ENCODE measurements at regions not wholly inside any gene's neighbourhood (a gene's known extent, or its start where the extent isn't known, plus 50 kb on each side); places are given as distances from the start of the nearest gene placed in this dataset.

- no peaks in the 10 kb centered on the region for H3K4me1 ChIP-seq (ENCODE audit: control insufficient read depth in 2 of 2, insufficient read depth in 2 of 2, low read length in 2 of 2)
- H2AFZ ChIP-seq (ENCODE audit: insufficient read depth, low read depth, low read length, poor library complexity, severe bottlenecking) = no peak overlapping the region
- WGBS (ENCODE audit: insufficient coverage) = 0% methylated on average over 1 of the region's 4 CpGs
- no peak overlapping the region for H3K9ac ChIP-seq (ENCODE audit: low read length)
- Mint-ChIP-seq H3K4me1 (no peaks in the 10 kb centered on the region), H3K4me3 (no peak overlapping the region), H3K9me3 (ENCODE audit: insufficient read depth) (no peaks in the 10 kb centered on the region), H3K27ac (no peak overlapping the region), H3K27me3 (peaks cover 16% of the 10 kb centered on the region)
- peaks cover 0 to 9% (median 0%) of the 10 kb centered on the region in 4 experiments for H3K27me3 ChIP-seq (replicated peaks in 1 of 4; ENCODE audit: control extremely low read depth in 1 of 4, control insufficient read depth in 3 of 4, insufficient read depth in 4 of 4, low read length in 3 of 4)
- no peak for TF ChIP-seq EZH2 (IDR thresholded peaks at IDR 0.05; ENCODE audit: borderline replicate concordance, insufficient read depth, low read depth, low read length, poor library complexity, severe bottlenecking)
- TF ChIP-seq, protein P1, sequence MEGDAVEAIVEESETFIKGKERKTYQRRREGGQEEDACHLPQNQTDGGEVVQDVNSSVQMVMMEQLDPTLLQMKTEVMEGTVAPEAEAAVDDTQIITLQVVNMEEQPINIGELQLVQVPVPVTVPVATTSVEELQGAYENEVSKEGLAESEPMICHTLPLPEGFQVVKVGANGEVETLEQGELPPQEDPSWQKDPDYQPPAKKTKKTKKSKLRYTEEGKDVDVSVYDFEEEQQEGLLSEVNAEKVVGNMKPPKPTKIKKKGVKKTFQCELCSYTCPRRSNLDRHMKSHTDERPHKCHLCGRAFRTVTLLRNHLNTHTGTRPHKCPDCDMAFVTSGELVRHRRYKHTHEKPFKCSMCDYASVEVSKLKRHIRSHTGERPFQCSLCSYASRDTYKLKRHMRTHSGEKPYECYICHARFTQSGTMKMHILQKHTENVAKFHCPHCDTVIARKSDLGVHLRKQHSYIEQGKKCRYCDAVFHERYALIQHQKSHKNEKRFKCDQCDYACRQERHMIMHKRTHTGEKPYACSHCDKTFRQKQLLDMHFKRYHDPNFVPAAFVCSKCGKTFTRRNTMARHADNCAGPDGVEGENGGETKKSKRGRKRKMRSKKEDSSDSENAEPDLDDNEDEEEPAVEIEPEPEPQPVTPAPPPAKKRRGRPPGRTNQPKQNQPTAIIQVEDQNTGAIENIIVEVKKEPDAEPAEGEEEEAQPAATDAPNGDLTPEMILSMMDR (IDR thresholded peaks at IDR 0.05) = no peak
- H3K4me2 ChIP-seq (replicated peaks; ENCODE audit: low read depth, low read length, poor library complexity, severe bottlenecking) = no peak overlapping the region
- H3K4me3 ChIP-seq (ENCODE audit: control extremely low read depth in 1 of 5, extremely low read depth in 1 of 5, insufficient read depth in 1 of 5, low read depth in 2 of 5, low read length in 4 of 5) = no peak overlapping the region
- DNase-seq = no peak
- H3K79me2 ChIP-seq (ENCODE audit: control insufficient read depth, insufficient read depth, low read length) = no peaks in the 10 kb centered on the region
- ATAC-seq (ENCODE audit: low read depth) = no peak
- no peaks in the 10 kb centered on the region for H3K9me3 ChIP-seq (ENCODE audit: control extremely low read depth in 1 of 3, control insufficient read depth in 2 of 3, insufficient read depth in 1 of 3, low read length in 2 of 3)
- intact Hi-C loops (cut with micrococcal nuclease) = no loop called here
- H4K20me1 ChIP-seq (ENCODE audit: control insufficient read depth, insufficient read depth, low read length, poor library complexity, severe bottlenecking) = no peaks in the 10 kb centered on the region
- no peak overlapping the region for H3K27ac ChIP-seq (ENCODE audit: low read length in 2 of 2)
- CTCF ChIA-PET = no interaction called here
- POLR2A ChIA-PET = no interaction called here
- H3K36me3 ChIP-seq (replicated peaks in 1 of 2; ENCODE audit: control extremely low read depth in 1 of 2, control insufficient read depth in 1 of 2, extremely low read depth in 1 of 2, insufficient read depth in 2 of 2, low read length in 1 of 2) = no peaks in the 10 kb centered on the region
Observed at GRCh38 chr1:57615956-57616355, 192.1 kb upstream of the DAB1 start.

DNA sequence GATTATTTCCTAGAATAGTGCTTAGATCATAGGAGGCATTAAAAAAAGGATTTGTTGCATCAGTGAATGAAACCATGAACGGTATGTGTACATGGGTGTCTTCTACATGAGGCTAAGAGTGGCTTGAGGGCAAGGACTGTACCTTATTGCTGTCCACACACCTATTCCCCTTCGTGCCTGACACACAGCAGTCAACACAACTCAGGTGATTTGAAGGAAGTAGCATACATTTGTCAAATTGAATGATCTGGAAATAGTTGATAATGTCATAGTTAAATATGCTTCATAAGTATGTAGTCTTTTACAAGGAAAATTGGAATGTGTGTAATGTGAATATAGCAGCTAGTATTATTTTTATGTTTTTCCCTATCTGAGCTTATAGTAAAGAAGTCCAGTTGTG lies 189.0 kb upstream of the DAB1 start:
- Mint-ChIP-seq H3K9me3 (ENCODE audit: insufficient read depth) (no peaks in the 10 kb centered on the region), H3K27me3 (peaks cover 16% of the 10 kb centered on the region), H3K4me3 (no peak overlapping the region), H3K4me1 (no peaks in the 10 kb centered on the region), H3K27ac (no peak overlapping the region)
- intact Hi-C loops (cut with micrococcal nuclease) = no loop called here
- H3K4me3 ChIP-seq (ENCODE audit: control extremely low read depth in 1 of 5, extremely low read depth in 1 of 5, insufficient read depth in 1 of 5, low read depth in 2 of 5, low read length in 4 of 5) = no peak overlapping the region
- TF ChIP-seq, protein P1 (IDR thresholded peaks at IDR 0.05) = no peak
- TF ChIP-seq EZH2 (IDR thresholded peaks at IDR 0.05; ENCODE audit: borderline replicate concordance, insufficient read depth, low read depth, low read length, poor library complexity, severe bottlenecking) = no peak
- H3K36me3 ChIP-seq (replicated peaks in 1 of 2; ENCODE audit: control extremely low read depth in 1 of 2, control insufficient read depth in 1 of 2, extremely low read depth in 1 of 2, insufficient read depth in 2 of 2, low read length in 1 of 2) = no peaks in the 10 kb centered on the region
- H3K27ac ChIP-seq (ENCODE audit: low read length in 2 of 2) = no peak overlapping the region
- ATAC-seq (ENCODE audit: low read depth) (no peak), DNase-seq (no peak)
- WGBS (ENCODE audit: insufficient coverage) = 60% methylated on average over 1 of the region's 2 CpGs
- H3K79me2 ChIP-seq (ENCODE audit: control insufficient read depth, insufficient read depth, low read length) = no peaks in the 10 kb centered on the region
- ChIA-PET CTCF (no interaction called here), POLR2A (no interaction called here)
- H3K27me3 ChIP-seq (replicated peaks in 1 of 4; ENCODE audit: control extremely low read depth in 1 of 4, control insufficient read depth in 3 of 4, insufficient read depth in 4 of 4, low read length in 3 of 4) = peaks cover 0 to 9% (median 0%) of the 10 kb centered on the region in 4 experiments
- H3K9me3 ChIP-seq (ENCODE audit: control extremely low read depth in 1 of 3, control insufficient read depth in 2 of 3, insufficient read depth in 1 of 3, low read length in 2 of 3) = no peaks in the 10 kb centered on the region
- H4K20me1 ChIP-seq (ENCODE audit: control insufficient read depth, insufficient read depth, low read length, poor library complexity, severe bottlenecking) = no peaks in the 10 kb centered on the region
- no peak overlapping the region for H3K9ac ChIP-seq (ENCODE audit: low read length)
- no peak overlapping the region for H3K4me2 ChIP-seq (replicated peaks; ENCODE audit: low read depth, low read length, poor library complexity, severe bottlenecking)
- no peak overlapping the region for H2AFZ ChIP-seq (ENCODE audit: insufficient read depth, low read depth, low read length, poor library complexity, severe bottlenecking)
- no peaks in the 10 kb centered on the region for H3K4me1 ChIP-seq (ENCODE audit: control insufficient read depth in 2 of 2, insufficient read depth in 2 of 2, low read length in 2 of 2)
